ENCODE measurements at regions not wholly inside any gene's neighbourhood (a gene's known extent, or its start where the extent isn't known, plus 50 kb on each side); places are given as distances from the start of the nearest gene placed in this dataset.

GRCh38 chr7:119969763-119970162 lies 303.2 kb upstream of the KCND2 start:
- Histone ChIP-seq H3K9me3 (replicated peaks) (no peaks in the 10 kb centered on the region), H3K4me1 (no peaks in the 10 kb centered on the region), H3K27me3 (ENCODE audit: low read depth) (no peaks in the 10 kb centered on the region), H3K36me3 (no peaks in the 10 kb centered on the region), H3K4me3 (no peak overlapping the region), H3K27ac (replicated peaks) (no peak overlapping the region)
- intact Hi-C loops (cut with micrococcal nuclease) = no loop called here
- TF ChIP-seq CTCF (IDR thresholded peaks at IDR 0.05; ENCODE audit: borderline replicate concordance) = no peak
- no peak for DNase-seq

GRCh38 chr7:119974972-119975371 lies 298.0 kb upstream of the KCND2 start:
- Histone ChIP-seq H3K4me3 (no peak overlapping the region), H3K27ac (replicated peaks) (no peak overlapping the region), H3K27me3 (ENCODE audit: low read depth) (no peaks in the 10 kb centered on the region), H3K4me1 (no peaks in the 10 kb centered on the region), H3K36me3 (no peaks in the 10 kb centered on the region), H3K9me3 (replicated peaks) (no peaks in the 10 kb centered on the region)
- intact Hi-C loops (cut with micrococcal nuclease) = no loop called here
- DNase-seq = no peak
- TF ChIP-seq CTCF (IDR thresholded peaks at IDR 0.05; ENCODE audit: borderline replicate concordance) = no peak

- intact Hi-C loops (cut with micrococcal nuclease) = no loop called here
- Histone ChIP-seq H3K27me3 (ENCODE audit: low read depth) (no peaks in the 10 kb centered on the region), H3K9me3 (replicated peaks) (peaks cover 4% of the 10 kb centered on the region), H3K4me3 (no peak overlapping the region), H3K4me1 (no peaks in the 10 kb centered on the region), H3K36me3 (no peaks in the 10 kb centered on the region), H3K27ac (replicated peaks) (no peak overlapping the region)
- DNase-seq = no peak
- no peak for TF ChIP-seq CTCF (IDR thresholded peaks at IDR 0.05; ENCODE audit: borderline replicate concordance)
Measured at GRCh38 chr7:119982884-119983283, 290.1 kb upstream of the KCND2 start.

GRCh38 chr7:119983468-119983867 lies 289.5 kb upstream of the KCND2 start:
- H3K27ac ChIP-seq (replicated peaks) = no peak overlapping the region
- intact Hi-C loops (cut with micrococcal nuclease) = no loop called here
- no peak overlapping the region for H3K4me3 ChIP-seq
- no peak for DNase-seq
- H3K9me3 ChIP-seq (replicated peaks) = peaks cover 4% of the 10 kb centered on the region
- no peaks in the 10 kb centered on the region for H3K36me3 ChIP-seq
- H3K4me1 ChIP-seq = no peaks in the 10 kb centered on the region
- H3K27me3 ChIP-seq (ENCODE audit: low read depth) = no peaks in the 10 kb centered on the region
- TF ChIP-seq CTCF (IDR thresholded peaks at IDR 0.05; ENCODE audit: borderline replicate concordance) = no peak

GRCh38 chr7:119984247-119984646 lies 288.7 kb upstream of the KCND2 start:
- Histone ChIP-seq H3K27me3 (ENCODE audit: low read depth) (no peaks in the 10 kb centered on the region), H3K9me3 (replicated peaks) (peaks cover 4% of the 10 kb centered on the region), H3K4me1 (no peaks in the 10 kb centered on the region), H3K36me3 (no peaks in the 10 kb centered on the region), H3K4me3 (no peak overlapping the region), H3K27ac (replicated peaks) (no peak overlapping the region)
- no peak for DNase-seq
- TF ChIP-seq CTCF (IDR thresholded peaks at IDR 0.05; ENCODE audit: borderline replicate concordance) = no peak
- intact Hi-C loops (cut with micrococcal nuclease) = no loop called here

GRCh38 chr7:119988401-119988800 lies 284.6 kb upstream of the KCND2 start:
- no peak for TF ChIP-seq CTCF (IDR thresholded peaks at IDR 0.05; ENCODE audit: borderline replicate concordance)
- Histone ChIP-seq H3K9me3 (replicated peaks) (peaks cover 25% of the 10 kb centered on the region), H3K4me3 (no peak overlapping the region), H3K27me3 (ENCODE audit: low read depth) (no peaks in the 10 kb centered on the region), H3K36me3 (no peaks in the 10 kb centered on the region), H3K4me1 (no peaks in the 10 kb centered on the region), H3K27ac (replicated peaks) (no peak overlapping the region)
- no peak for DNase-seq
- intact Hi-C loops (cut with micrococcal nuclease) = no loop called here
